GM06990 (cell line): ENCODE measurements at regions not wholly inside any gene's neighbourhood (a gene's known extent, or its start where the extent isn't known, plus 50 kb on each side); places are given as distances from the start of the nearest gene placed in this dataset.

ENCODE experiments used
- DNase-seq: peaks from one replicate; pipeline ENCODE4 v3.0.0-alpha.2; 2011; ENCODE audit not compliant: insufficient read length; ENCODE audit errors: extremely low read depth
- H3K27me3 ChIP-seq: replicated peaks from 2 replicates; pipeline ENCODE4 v1.6.0; 2011; ENCODE audit warnings: low read length; ENCODE audit not compliant: control insufficient read depth, insufficient read depth
- H3K36me3 ChIP-seq: 2 replicates; pipeline ENCODE4 v1.5.1; 2011; ENCODE audit warnings: low read length; ENCODE audit not compliant: control insufficient read depth, insufficient read depth
- H3K4me3 ChIP-seq: replicated peaks from 2 replicates; pipeline ENCODE4 v1.5.1; 2011; ENCODE audit warnings: low read depth, mild to moderate bottlenecking, control low read depth, low read length
- TF ChIP-seq, protein P1 (sequence below): IDR thresholded peaks from 2 replicates; pipeline ENCODE4 v1.5.1; 2011; ENCODE audit warnings: low read length, control low read depth, mild to moderate bottlenecking, inconsistent platforms; ENCODE audit not compliant: insufficient read depth, poor library complexity, severe bottlenecking

GRCh38 chr11:70651031-70651430 is 252.7 kb downstream of the CTTN start:
- Histone ChIP-seq H3K36me3 (no peaks in the 10 kb centered on the region), H3K4me3 (no peak overlapping the region), H3K27me3 (no peaks in the 10 kb centered on the region; the same call in 1 of the 2 replicates)
- TF ChIP-seq, protein P1, sequence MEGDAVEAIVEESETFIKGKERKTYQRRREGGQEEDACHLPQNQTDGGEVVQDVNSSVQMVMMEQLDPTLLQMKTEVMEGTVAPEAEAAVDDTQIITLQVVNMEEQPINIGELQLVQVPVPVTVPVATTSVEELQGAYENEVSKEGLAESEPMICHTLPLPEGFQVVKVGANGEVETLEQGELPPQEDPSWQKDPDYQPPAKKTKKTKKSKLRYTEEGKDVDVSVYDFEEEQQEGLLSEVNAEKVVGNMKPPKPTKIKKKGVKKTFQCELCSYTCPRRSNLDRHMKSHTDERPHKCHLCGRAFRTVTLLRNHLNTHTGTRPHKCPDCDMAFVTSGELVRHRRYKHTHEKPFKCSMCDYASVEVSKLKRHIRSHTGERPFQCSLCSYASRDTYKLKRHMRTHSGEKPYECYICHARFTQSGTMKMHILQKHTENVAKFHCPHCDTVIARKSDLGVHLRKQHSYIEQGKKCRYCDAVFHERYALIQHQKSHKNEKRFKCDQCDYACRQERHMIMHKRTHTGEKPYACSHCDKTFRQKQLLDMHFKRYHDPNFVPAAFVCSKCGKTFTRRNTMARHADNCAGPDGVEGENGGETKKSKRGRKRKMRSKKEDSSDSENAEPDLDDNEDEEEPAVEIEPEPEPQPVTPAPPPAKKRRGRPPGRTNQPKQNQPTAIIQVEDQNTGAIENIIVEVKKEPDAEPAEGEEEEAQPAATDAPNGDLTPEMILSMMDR: no peak
- DNase-seq: no peak

GRCh38 chr11:70654016-70654415 is 255.7 kb downstream of the CTTN start:
- H3K36me3 ChIP-seq: no peaks in the 10 kb centered on the region
- H3K27me3 ChIP-seq: no peaks in the 10 kb centered on the region; the same call in 1 of the 2 replicates
- no peak for DNase-seq
- H3K4me3 ChIP-seq: no peak overlapping the region
- TF ChIP-seq, protein P1: no peak

GRCh38 chr11:70655816-70656215 is 257.5 kb downstream of the CTTN start:
- Histone ChIP-seq H3K4me3 (no peak overlapping the region), H3K36me3 (no peaks in the 10 kb centered on the region), H3K27me3 (no peaks in the 10 kb centered on the region; the same call in 1 of the 2 replicates)
- DNase-seq: no peak
- TF ChIP-seq, protein P1: no peak

DNA sequence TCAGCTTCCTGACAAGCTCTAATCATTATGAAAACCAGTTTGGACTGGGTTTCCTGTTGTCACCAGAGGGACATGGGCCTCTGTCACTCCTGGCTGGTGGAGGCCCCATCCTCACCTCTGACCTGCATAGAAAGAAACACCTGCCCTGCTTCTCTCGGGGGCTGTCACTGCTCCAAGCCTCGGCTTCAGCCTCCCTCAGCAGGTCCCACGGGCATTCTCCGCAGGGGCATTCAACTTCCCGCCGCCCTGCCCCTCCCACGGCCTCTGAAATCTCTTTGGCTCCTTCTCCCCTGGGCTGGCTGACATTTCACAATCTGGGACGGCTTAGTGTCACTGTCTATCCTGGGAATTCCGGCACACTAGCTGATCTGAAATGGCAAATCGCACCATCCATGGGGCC is 257.9 kb downstream of the CTTN start:
- no peak for DNase-seq
- TF ChIP-seq, protein P1: no peak

GRCh38 chr11:70660059-70660888 is 261.9 kb downstream of the CTTN start:
- TF ChIP-seq, protein P1: no peak
- Histone ChIP-seq H3K36me3 (no peaks in the 10 kb centered on the region), H3K4me3 (no peak overlapping the region), H3K27me3 (no peaks in the 10 kb centered on the region; the same call in 1 of the 2 replicates)
- DNase-seq: no peak

More for the DNA sequence above, 257.9 kb downstream of the CTTN start:
- H3K27me3 ChIP-seq: no peaks in the 10 kb centered on the region; the same call in 1 of the 2 replicates
- H3K36me3 ChIP-seq: no peaks in the 10 kb centered on the region
- H3K4me3 ChIP-seq: no peak overlapping the region
